HG03571 (cell line): ENCODE measurements at regions not wholly inside any gene's neighbourhood (a gene's known extent, or its start where the extent isn't known, plus 50 kb on each side); places are given as distances from the start of the nearest gene placed in this dataset.
"Not testable (repeated sequence)": the region's sequence is repeated elsewhere in the genome, so short reads cannot be mapped to it uniquely, and the experiment has no call there.

ENCODE experiments used
- ATAC-seq: cut with Tn5 transposase; IDR thresholded peaks from one replicate; pipeline ENCODE4 v1.9.1; 2021; ENCODE audit not compliant: unreplicated experiment

DNA sequence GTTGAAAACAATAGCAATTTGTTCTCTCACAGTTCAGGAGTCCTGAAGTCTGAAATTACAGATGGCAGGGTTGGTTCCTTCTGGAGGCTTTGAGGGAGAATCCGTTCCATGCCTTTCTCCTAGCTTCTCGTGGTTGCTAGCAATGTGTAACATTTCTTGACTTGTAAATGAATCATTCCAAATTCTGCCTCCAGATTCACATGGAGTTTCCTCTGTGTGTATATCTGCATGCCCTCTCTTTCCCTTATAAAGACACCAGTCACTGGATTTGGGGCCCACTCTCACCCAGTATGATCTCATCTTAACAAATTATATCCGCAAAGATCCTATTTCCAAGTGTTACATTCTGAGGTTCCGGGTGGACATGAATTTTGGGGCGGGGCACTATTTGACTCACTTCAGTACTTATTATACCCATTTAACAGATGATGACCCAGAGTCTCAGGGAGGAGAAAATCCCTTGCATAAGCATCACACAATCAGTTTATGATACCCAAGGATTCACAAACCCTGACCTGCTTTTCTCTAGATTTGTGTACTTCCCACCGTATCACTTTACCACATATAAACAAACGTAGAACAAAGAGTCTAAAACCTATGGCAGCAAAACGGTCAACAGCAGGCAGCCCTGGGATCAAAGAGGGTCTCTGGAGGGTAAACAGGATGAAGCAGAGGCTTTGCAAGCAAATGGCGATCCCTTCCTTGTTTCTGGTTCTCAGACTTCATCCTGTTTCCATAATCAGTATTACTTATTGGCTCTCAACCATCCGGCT lies 93.7 kb downstream of the C9orf152 start:
- ATAC-seq, result no peak

GRCh38 chr9:110114859-110115201 lies 93.1 kb downstream of the C9orf152 start:
- ATAC-seq, result no peak

DNA sequence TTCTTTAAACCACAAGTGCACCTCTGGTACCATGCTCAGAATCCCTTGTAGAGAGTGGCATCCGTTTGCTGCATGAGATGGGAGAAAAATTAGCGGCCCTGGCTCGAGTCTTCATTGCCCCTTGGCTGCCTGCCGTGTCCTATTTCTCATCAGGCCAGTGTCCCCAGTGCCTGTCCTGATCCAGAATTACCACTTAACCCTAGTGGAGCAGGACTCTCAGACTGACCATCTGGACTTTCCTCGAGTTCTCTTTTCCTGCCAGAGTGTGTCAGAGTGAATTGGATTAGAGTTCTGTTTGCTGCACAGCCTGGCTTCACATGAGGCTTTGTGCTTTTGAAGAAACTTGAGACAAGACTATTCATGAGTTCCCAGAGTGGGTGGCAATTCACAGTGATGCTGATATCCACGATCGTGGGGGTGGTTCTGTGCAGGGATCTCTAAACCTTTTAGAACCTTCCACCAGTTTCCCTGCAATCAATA lies 92.6 kb downstream of the C9orf152 start:
- no peak for ATAC-seq

DNA sequence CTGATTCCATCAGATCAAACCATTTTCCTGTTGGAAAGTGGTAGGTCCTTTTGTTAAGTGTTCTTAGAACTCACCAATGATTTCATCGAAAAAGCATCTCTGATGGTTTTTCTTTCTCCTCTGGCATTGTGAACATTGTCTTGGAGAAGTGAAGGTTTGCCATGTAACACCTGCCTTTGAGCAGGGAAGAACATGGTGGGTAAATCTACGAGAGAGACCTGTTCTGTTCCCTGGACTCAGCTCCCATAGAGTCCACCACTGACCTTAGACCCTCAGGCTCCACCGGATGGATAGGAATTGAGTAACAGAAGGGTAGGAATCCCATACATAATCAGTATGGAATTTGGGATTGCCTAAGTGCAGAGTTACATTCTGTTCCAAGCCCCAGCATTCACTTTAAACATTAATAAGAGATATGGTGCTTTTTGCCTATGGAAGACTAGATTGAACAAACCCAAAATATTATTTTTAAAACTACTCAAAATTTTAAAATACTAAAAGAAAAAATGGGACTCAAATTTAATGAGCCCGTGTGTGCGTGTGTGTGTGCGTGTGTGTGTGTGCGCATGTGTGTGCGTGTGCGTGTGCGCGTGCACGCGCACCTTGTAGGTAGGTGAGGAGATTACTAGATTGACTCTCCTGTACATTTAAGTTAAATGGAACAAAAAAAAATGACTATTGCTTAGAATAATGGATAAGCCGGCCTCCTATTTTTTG lies 92.0 kb downstream of the C9orf152 start:
- ATAC-seq, result no peak

- ATAC-seq, result no peak
Observed at GRCh38 chr9:110116543-110116885, 91.4 kb downstream of the C9orf152 start.

- ATAC-seq, result no peak
Observed at GRCh38 chr9:110121170-110121569, 86.8 kb downstream of the C9orf152 start.

- ATAC-seq, result no peak
Observed at GRCh38 chr9:110123341-110124095, 84.4 kb downstream of the C9orf152 start.

DNA sequence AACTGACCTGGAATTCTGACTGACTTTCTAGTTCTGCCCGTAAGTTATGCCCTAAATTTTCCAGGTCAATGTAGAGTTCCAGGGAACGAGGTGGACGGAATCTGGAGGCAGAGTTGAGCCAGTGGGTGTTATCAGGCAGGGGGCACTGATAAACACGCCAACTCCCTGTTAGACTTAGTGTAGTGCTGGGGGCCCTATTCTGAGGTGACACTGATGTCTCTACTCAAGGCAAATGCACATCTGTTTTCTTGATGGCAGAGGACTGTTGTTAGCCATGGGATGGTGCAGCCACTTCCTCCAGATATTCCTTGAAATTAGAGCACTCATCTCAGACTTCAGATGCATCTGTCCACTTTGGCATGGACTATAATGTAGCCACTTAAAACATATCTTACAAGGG lies 83.5 kb downstream of the C9orf152 start:
- no peak for ATAC-seq

GRCh38 chr9:110125207-110125751 lies 82.7 kb downstream of the C9orf152 start:
- no peak for ATAC-seq

DNA sequence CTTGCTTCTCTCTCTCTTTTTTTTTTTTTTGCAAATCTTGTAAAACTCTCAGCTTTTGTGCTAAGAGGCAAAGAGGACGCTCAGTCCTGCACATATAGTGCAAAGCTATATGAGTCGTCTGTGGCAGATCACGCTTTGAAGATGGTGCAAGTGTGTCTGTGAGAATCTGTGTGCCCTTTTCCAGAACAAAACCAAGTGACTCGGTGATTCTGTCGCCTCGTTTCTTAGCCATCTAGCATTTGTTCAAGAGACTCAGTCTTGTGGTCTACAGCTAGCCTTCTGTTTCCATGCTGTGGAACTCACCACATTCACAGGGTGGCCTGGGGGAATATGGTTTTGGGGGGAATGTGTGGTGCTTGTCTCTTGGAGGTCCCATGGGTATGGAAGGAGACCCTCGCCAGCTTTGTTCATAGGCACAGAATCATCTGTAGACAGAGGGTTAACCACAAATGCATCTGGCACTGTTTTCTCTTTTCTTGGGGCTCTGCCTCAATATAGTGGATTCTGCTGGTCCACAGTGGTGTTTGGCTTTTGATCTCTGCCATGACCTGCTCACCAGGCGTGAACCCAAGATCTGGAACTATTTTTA lies 82.1 kb downstream of the C9orf152 start:
- no peak for ATAC-seq

DNA sequence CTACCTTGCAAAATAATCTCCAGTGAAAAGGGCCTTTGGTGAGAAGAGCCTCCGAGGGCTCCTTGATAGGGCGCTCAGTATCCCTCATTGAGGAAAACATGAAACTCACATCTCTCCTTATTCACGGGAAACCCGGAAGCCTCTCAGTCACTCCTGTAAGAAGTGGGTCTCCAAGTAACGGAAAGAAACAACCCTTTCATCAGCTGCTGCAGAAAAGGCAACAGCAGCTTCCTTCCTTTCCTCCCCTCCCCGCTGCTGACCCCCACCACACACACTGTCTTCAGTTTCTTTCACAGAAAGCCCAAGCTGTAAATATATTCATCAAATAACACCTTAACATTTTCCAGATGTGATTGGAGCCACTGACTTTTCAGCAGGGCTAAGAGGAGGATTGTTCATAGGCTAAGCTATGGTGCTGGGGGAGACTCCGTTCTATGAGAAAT lies 81.4 kb downstream of the C9orf152 start:
- no peak for ATAC-seq

GRCh38 chr9:110126986-110127864 lies 80.7 kb downstream of the C9orf152 start:
- ATAC-seq, result no peak

DNA sequence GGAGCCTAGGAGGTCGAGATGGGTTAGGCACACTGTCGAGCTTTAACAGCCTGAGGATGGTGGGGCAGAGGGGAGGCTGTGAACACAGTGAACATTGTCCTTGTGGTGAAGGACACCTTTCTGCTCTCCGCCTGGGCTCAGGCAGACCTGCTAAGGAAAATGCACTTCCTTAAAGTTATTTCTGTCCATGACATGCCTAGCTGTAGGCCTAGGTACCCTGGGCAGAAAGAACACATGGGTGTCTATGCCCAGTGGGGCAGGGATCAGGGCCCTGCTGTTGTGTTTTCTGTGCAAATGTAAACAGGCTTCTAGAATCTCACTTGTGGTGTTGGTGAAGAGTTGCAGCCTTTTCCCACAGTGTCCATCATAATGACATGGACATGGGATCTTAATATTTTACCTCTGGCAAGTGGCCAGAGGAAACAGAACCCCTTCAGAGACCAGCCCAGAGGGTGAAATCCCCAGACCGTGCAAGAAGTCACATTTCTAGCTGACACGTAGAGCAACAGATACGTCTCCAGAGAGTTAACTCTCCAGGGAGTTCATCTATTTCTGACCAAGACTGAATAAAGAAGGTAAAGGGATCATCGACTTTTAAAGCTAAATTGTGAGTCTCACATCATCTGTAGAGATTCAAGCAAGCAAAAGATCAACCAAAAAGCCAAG lies 79.2 kb downstream of the C9orf152 start:
- ATAC-seq, result peak; percentile 82

GRCh38 chr9:110129425-110129824 lies 78.5 kb downstream of the C9orf152 start:
- peak; percentile 16 for ATAC-seq

DNA sequence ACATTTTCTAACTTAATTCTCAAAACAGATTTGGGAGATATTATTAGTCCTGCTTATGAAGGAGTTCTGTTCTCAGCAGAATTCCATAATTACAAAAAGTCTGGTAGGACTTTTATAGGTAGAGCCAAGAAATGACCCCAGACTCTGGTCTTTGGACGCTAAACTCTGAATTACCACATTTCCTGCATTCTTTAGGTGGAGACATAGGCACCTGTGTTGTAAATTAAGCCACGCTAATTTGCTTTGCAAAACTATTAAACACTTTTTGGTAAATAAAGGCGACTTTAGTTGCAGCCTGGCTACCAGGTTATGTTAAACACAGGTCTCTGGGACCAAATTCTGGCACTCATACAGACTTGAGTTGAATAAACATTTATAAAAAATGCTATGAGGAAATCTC lies 77.7 kb downstream of the C9orf152 start:
- no peak for ATAC-seq

DNA sequence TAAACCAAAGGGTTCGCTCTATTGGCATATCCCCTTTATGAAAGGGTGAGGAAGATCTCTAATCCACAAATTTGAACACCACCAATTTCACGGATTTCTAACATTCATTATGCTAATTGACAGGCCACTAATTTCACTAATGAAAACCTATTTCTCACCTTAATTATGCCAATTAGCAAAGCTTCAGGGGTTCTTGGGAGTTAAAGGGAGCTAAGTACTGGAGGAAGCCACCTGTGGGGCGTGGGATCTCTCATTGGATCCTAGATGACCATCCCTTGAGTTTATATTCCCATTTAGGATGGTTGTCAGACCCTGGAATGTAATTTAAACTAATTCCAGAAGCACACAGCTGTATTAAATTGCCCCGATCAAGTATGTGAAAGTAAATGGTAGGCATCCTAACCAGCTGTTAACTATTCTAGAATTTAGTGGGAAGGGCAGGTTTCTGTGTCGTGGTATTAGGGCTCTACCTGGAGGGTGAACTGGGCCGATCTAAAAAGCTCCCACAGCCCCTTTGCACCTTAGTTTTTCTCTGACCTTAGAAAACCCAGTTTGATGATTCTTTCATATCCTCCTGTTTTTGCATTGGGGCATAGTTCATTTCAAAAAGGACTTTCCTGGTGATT lies 77.1 kb downstream of the C9orf152 start:
- ATAC-seq, result no peak

GRCh38 chr9:110131499-110131898 lies 76.5 kb downstream of the C9orf152 start:
- ATAC-seq, result no peak

DNA sequence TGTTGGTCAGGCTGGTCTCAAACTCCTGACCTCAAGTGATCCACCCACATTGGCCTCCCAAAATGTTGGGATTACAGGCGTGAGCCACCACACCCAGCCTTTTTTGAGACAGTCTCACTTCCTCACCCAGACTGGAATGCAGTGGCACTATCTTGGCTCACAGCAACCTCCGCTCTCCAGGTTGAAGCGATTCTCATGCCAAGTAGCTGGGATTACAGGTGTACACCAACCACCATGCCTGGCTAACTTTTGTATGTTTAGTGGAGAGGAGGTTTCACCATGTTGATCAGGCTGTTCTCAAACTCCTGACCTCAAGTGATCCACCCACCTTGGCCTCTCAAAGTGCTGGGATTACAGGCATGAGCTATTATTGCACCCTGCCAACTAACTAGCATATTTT lies 75.4 kb downstream of the C9orf152 start:
- ATAC-seq, result not testable (repeated sequence)

- no peak for ATAC-seq
Observed at GRCh38 chr9:110133059-110133458, 74.9 kb downstream of the C9orf152 start.
